Chondrocyte (in vitro differentiated cells): ENCODE measurements at regions not wholly inside any gene's neighbourhood (a gene's known extent, or its start where the extent isn't known, plus 50 kb on each side); places are given as distances from the start of the nearest gene placed in this dataset.

ENCODE experiments used
- DNase-seq: peaks from one replicate; pipeline ENCODE4 v3.0.0; 2021; ENCODE audit warnings: mixed read lengths, low spot score
- H3K27ac Mint-ChIP-seq: one replicate; pipeline ENCODE4 v1.8.0; 2021; ENCODE audit warnings: mild to moderate bottlenecking, moderate library complexity, mixed read lengths; ENCODE audit not compliant: unreplicated experiment
- H3K27me3 Mint-ChIP-seq: 2 replicates; pipeline ENCODE4 v1.8.0; 2021; ENCODE audit warnings: low read depth, mixed read lengths
- H3K36me3 Mint-ChIP-seq: 2 replicates; pipeline ENCODE4 v1.8.0; 2021; ENCODE audit warnings: low read depth, mixed read lengths
- H3K4me1 Mint-ChIP-seq: 2 replicates; pipeline ENCODE4 v1.8.0; 2021; ENCODE audit warnings: low read depth, mild to moderate bottlenecking, mixed read lengths
- H3K4me3 Mint-ChIP-seq: one replicate; pipeline ENCODE4 v1.8.0; 2021; ENCODE audit warnings: mild to moderate bottlenecking, moderate library complexity, mixed read lengths; ENCODE audit not compliant: unreplicated experiment
- H3K9me3 Mint-ChIP-seq: 2 replicates; pipeline ENCODE4 v1.8.0; 2021; ENCODE audit warnings: low read depth, mixed read lengths
- CTCF ChIP-seq: fragments of 200-600 bp; sonication (generic); IDR thresholded peaks from 2 replicates; pipeline ENCODE4 v1.5.0; 2021; ENCODE audit warnings: antibody characterized with exemption, mild to moderate bottlenecking, moderate library complexity

GRCh38 chr10:86591436-86591835 lies 62.9 kb upstream of the OPN4 start:
- Mint-ChIP-seq H3K36me3 (no peaks in the 10 kb centered on the region), H3K4me1 (peaks cover 16% of the 10 kb centered on the region), H3K9me3 (no peaks in the 10 kb centered on the region), H3K4me3 (no peak overlapping the region), H3K27me3 (no peaks in the 10 kb centered on the region), H3K27ac (no peak overlapping the region)
- no peak for DNase-seq
- TF ChIP-seq CTCF: no peak

- H3K36me3 Mint-ChIP-seq: no peaks in the 10 kb centered on the region
- peaks cover 16% of the 10 kb centered on the region for H3K4me1 Mint-ChIP-seq
- TF ChIP-seq CTCF: peak; percentile 49
- H3K27me3 Mint-ChIP-seq: no peaks in the 10 kb centered on the region
- no peak overlapping the region for H3K4me3 Mint-ChIP-seq
- H3K27ac Mint-ChIP-seq: no peak overlapping the region
- no peaks in the 10 kb centered on the region for H3K9me3 Mint-ChIP-seq
- no peak for DNase-seq
Observed at GRCh38 chr10:86592413-86592812, 61.9 kb upstream of the OPN4 start.

GRCh38 chr10:86594535-86594934 lies 59.8 kb upstream of the OPN4 start:
- Mint-ChIP-seq H3K4me3 (no peak overlapping the region), H3K27me3 (no peaks in the 10 kb centered on the region), H3K4me1 (peaks cover 19% of the 10 kb centered on the region), H3K36me3 (no peaks in the 10 kb centered on the region), H3K27ac (no peak overlapping the region), H3K9me3 (no peaks in the 10 kb centered on the region)
- no peak for TF ChIP-seq CTCF
- no peak for DNase-seq

- no peak for TF ChIP-seq CTCF
- Mint-ChIP-seq H3K36me3 (no peaks in the 10 kb centered on the region), H3K27ac (no peak overlapping the region), H3K4me1 (peaks cover 28% of the 10 kb centered on the region), H3K27me3 (no peaks in the 10 kb centered on the region), H3K9me3 (no peaks in the 10 kb centered on the region), H3K4me3 (no peak overlapping the region)
- no peak for DNase-seq
Observed at GRCh38 chr10:86595496-86595895, 58.9 kb upstream of the OPN4 start.

- H3K36me3 Mint-ChIP-seq: no peaks in the 10 kb centered on the region
- peaks cover 28% of the 10 kb centered on the region for H3K4me1 Mint-ChIP-seq
- TF ChIP-seq CTCF: no peak
- H3K9me3 Mint-ChIP-seq: no peaks in the 10 kb centered on the region
- H3K27me3 Mint-ChIP-seq: no peaks in the 10 kb centered on the region
- H3K4me3 Mint-ChIP-seq: no peak overlapping the region
- no peak overlapping the region for H3K27ac Mint-ChIP-seq
- no peak for DNase-seq
Observed at GRCh38 chr10:86596266-86596665, 58.1 kb upstream of the OPN4 start.
